ENCODE measurements at regions not wholly inside any gene's neighbourhood (a gene's known extent, or its start where the extent isn't known, plus 50 kb on each side); places are given as distances from the start of the nearest gene placed in this dataset.

GRCh38 chr1:195516036-195516435 is 1092.2 kb downstream of the KCNT2 start:
- Mint-ChIP-seq H3K27me3 (ENCODE audit: low read depth) (no peaks in the 10 kb centered on the region), H3K27ac (peak overlapping the region in 2 of 3 experiments; percentile 20 to 47), H3K4me1 (no peaks in the 10 kb centered on the region), H3K9me3 (peaks cover 2% of the 10 kb centered on the region), H3K36me3 (ENCODE audit: low read depth) (no peaks in the 10 kb centered on the region), H3K4me3 (no peak overlapping the region)
- TF ChIP-seq, protein P1, sequence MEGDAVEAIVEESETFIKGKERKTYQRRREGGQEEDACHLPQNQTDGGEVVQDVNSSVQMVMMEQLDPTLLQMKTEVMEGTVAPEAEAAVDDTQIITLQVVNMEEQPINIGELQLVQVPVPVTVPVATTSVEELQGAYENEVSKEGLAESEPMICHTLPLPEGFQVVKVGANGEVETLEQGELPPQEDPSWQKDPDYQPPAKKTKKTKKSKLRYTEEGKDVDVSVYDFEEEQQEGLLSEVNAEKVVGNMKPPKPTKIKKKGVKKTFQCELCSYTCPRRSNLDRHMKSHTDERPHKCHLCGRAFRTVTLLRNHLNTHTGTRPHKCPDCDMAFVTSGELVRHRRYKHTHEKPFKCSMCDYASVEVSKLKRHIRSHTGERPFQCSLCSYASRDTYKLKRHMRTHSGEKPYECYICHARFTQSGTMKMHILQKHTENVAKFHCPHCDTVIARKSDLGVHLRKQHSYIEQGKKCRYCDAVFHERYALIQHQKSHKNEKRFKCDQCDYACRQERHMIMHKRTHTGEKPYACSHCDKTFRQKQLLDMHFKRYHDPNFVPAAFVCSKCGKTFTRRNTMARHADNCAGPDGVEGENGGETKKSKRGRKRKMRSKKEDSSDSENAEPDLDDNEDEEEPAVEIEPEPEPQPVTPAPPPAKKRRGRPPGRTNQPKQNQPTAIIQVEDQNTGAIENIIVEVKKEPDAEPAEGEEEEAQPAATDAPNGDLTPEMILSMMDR (IDR thresholded peaks at IDR 0.05; ENCODE audit: unreplicated experiment in 3 of 3) = no peak

- H3K4me1 Mint-ChIP-seq = no peaks in the 10 kb centered on the region
- H3K4me3 Mint-ChIP-seq = no peak overlapping the region
- peaks cover 4% of the 10 kb centered on the region for H3K27me3 Mint-ChIP-seq (ENCODE audit: low read depth)
- TF ChIP-seq, protein P1 (IDR thresholded peaks at IDR 0.05; ENCODE audit: unreplicated experiment in 3 of 3) = no peak
- H3K27ac Mint-ChIP-seq = no peak overlapping the region
- H3K36me3 Mint-ChIP-seq (ENCODE audit: low read depth) = no peaks in the 10 kb centered on the region
- H3K9me3 Mint-ChIP-seq = peaks cover 6% of the 10 kb centered on the region
Measured at GRCh38 chr1:195511501-195511900, 1096.7 kb downstream of the KCNT2 start.

- TF ChIP-seq, protein P1 (IDR thresholded peaks at IDR 0.05; ENCODE audit: unreplicated experiment in 3 of 3) = no peak
- H3K4me1 Mint-ChIP-seq = no peaks in the 10 kb centered on the region
- H3K36me3 Mint-ChIP-seq (ENCODE audit: low read depth) = no peaks in the 10 kb centered on the region
- no peaks in the 10 kb centered on the region for H3K27me3 Mint-ChIP-seq (ENCODE audit: low read depth)
- H3K4me3 Mint-ChIP-seq = no peak overlapping the region
- peaks cover 6% of the 10 kb centered on the region for H3K9me3 Mint-ChIP-seq
- H3K27ac Mint-ChIP-seq = no peak overlapping the region
Measured at GRCh38 chr1:195501118-195501517, 1107.1 kb downstream of the KCNT2 start.

DNA sequence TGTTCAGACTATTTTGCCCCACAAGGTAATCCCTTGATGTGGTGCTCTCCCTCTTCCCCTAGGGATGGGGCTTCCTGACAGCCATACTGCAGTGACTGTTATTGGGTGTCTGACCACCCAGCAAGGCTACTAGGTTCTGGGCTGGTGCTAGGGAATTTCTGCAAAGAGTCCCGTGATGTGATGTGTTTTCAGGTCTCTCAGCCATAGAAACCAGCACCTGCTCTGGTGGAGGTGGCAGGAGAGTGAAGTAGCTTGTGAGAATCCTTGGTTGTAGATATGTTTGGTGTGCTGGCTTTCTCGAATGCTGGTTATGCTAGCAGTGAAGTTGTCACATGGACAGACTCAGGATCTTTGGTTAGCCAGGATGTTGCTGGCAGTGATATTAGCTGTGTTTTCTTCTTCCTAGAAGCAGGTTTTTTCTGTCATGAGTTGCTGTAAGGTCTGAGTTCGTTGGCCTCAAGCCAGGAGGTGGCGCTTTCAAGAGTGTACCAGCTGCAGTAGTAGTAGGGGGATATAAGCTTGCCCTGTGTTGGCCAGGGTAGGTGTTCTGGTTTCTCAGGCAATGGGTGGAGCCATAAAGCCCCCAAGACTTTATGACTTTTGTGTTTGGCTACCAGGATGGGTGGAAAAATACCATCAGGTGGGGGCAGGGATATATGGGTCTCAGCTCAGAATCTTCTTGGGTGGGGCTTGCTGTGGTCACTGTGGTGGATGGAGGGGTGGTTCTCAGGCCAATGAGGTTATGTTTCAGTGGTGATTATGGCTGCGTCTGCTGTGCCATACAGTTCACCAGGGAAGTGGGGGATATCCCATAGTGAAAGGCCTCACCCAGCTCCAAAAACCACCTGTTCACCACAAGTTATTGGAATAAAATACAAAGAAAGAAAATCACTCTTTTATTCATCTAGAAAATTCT is 1112.3 kb downstream of the KCNT2 start:
- Mint-ChIP-seq H3K27me3 (ENCODE audit: low read depth) (no peaks in the 10 kb centered on the region), H3K36me3 (ENCODE audit: low read depth) (no peaks in the 10 kb centered on the region), H3K4me3 (no peak overlapping the region), H3K4me1 (no peaks in the 10 kb centered on the region), H3K27ac (no peak overlapping the region), H3K9me3 (peaks cover 2% of the 10 kb centered on the region)
- TF ChIP-seq, protein P1 (IDR thresholded peaks at IDR 0.05; ENCODE audit: unreplicated experiment in 3 of 3) = no peak

GRCh38 chr1:195482137-195482536 is 1126.1 kb downstream of the KCNT2 start:
- Mint-ChIP-seq H3K9me3 (no peaks in the 10 kb centered on the region), H3K4me1 (no peaks in the 10 kb centered on the region), H3K27me3 (ENCODE audit: low read depth) (no peaks in the 10 kb centered on the region), H3K27ac (no peak overlapping the region), H3K4me3 (no peak overlapping the region), H3K36me3 (ENCODE audit: low read depth) (no peaks in the 10 kb centered on the region)
- TF ChIP-seq, protein P1 (IDR thresholded peaks at IDR 0.05; ENCODE audit: unreplicated experiment in 3 of 3) = no peak

DNA sequence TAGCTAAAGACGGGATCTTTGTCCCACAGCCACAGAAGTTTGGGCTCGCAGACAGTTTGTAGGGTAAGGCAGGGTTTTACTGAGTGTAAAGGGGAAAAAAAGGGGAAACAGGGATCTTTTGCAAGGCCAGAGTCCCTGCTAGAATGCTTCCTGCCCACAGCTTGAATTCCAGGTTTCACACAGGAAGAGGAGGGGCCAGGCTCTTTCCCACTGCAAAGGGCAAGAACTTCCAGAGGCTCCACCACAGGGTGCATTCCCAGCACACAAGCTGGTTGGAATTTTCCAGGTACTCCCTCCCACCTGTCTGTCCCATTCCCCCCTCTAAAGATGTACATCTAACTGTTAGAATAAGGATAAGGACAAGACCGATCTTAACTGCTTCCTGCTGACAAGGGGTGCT is 1126.9 kb downstream of the KCNT2 start:
- no peaks in the 10 kb centered on the region for H3K4me1 Mint-ChIP-seq
- no peaks in the 10 kb centered on the region for H3K36me3 Mint-ChIP-seq (ENCODE audit: low read depth)
- no peak overlapping the region for H3K27ac Mint-ChIP-seq
- H3K4me3 Mint-ChIP-seq = no peak overlapping the region
- H3K9me3 Mint-ChIP-seq = no peaks in the 10 kb centered on the region
- TF ChIP-seq, protein P1 (IDR thresholded peaks at IDR 0.05; ENCODE audit: unreplicated experiment in 3 of 3) = no peak
- H3K27me3 Mint-ChIP-seq (ENCODE audit: low read depth) = no peaks in the 10 kb centered on the region
